ENCODE measurements at regions not wholly inside any gene's neighbourhood (a gene's known extent, or its start where the extent isn't known, plus 50 kb on each side); places are given as distances from the start of the nearest gene placed in this dataset.

DNA sequence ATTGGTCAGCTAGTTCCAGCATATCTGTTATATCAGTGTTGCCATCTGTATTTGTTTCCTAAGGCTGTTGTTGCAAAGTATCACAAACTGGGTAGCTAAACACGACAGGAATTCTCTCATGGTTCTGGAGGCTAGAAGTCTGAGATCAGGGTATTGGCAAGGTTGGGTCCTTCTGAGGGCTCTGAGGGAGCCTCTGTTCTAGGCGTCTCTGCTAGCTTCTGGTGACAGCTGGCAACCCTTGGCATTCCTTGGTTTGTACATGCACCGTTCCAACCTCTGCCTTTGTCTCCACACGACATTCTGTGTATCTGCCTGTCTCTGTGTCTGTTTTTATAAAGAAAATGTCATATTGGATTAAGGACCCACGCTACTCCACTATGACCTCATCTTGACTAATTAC, 219.9 kb upstream of the NLRP1 start:
- TF ChIP-seq, protein P1, sequence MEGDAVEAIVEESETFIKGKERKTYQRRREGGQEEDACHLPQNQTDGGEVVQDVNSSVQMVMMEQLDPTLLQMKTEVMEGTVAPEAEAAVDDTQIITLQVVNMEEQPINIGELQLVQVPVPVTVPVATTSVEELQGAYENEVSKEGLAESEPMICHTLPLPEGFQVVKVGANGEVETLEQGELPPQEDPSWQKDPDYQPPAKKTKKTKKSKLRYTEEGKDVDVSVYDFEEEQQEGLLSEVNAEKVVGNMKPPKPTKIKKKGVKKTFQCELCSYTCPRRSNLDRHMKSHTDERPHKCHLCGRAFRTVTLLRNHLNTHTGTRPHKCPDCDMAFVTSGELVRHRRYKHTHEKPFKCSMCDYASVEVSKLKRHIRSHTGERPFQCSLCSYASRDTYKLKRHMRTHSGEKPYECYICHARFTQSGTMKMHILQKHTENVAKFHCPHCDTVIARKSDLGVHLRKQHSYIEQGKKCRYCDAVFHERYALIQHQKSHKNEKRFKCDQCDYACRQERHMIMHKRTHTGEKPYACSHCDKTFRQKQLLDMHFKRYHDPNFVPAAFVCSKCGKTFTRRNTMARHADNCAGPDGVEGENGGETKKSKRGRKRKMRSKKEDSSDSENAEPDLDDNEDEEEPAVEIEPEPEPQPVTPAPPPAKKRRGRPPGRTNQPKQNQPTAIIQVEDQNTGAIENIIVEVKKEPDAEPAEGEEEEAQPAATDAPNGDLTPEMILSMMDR (IDR thresholded peaks at IDR 0.05; ENCODE audit: low read depth, low read length): no peak

DNA sequence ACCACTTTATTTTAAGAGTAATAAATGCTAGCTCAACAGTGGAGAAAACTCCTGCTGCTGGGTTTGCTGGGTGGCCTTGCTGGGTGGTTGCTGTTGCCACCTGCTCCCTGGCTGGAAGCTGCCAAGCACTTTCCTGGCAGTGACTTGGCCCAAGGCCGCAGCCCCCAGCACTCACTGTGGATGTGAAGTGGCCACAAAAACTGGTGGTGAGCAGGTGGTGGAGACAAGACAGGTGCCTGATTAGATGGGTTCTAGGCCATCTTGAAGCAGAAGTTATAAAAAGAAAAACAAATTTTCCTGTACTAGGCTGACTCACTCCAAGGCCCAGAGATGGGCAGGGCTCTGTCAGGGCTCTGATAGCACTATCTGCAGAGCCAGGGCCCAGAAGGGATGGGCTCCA, 224.7 kb upstream of the NLRP1 start:
- no peak overlapping the region for H3K4me3 ChIP-seq (ENCODE audit: low read depth, low read length)
- TF ChIP-seq, protein P1 (IDR thresholded peaks at IDR 0.05; ENCODE audit: low read depth, low read length): no peak

More for the DNA sequence above, 219.9 kb upstream of the NLRP1 start:
- no peak overlapping the region for H3K4me3 ChIP-seq (ENCODE audit: low read depth, low read length)

DNA sequence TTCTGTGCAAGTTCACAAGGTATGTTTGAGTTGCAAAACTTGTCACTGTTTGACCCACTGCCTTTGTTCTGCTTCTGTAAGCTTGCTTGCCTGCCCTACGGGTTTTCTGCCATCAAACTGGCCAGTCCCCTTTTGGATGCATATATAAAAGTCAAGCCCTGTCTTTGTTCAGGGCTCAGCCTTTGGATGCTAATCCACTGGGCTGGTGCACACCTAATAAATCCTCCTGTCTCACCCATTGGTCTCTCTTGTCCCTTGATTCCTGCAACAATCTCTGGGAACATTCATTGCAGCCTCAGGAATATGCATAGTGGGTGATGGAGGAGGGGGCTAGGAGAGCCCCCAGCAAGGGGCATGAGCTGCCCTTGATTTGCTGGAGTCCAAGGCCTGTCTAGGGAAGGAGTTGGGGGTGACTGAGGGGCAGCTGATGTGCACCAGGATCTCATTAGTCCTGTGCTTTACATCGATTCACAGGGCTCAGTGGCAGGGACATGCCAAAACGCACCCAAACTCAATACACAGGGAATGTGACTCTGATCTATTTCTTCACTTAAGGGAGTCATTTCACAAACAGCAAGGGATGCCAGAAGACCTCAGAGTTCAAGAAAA, 225.4 kb upstream of the NLRP1 start:
- H3K4me3 ChIP-seq (ENCODE audit: low read depth, low read length): no peak overlapping the region
- TF ChIP-seq, protein P1 (IDR thresholded peaks at IDR 0.05; ENCODE audit: low read depth, low read length): no peak

DNA sequence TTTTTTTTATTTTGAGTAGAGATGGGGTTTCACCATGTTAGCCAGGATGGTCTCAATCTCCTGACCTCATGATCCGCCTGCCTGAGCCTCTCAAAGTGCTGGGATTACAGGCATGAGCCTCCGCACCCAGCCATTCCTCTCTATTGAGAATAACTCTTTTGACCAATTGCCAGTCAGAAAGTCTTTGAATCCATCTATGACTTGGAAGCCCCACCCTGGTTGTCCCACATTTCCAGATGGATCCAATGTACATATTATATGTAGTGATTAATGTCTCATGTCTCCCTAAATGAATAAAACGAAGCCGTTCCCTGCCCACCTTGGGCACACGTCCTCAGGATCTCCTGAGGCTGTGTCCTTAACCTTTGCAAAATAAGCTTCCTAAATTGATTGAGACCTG, 228.3 kb upstream of the NLRP1 start:
- no peak overlapping the region for H3K4me3 ChIP-seq (ENCODE audit: low read depth, low read length)
- TF ChIP-seq, protein P1 (IDR thresholded peaks at IDR 0.05; ENCODE audit: low read depth, low read length): no peak

DNA sequence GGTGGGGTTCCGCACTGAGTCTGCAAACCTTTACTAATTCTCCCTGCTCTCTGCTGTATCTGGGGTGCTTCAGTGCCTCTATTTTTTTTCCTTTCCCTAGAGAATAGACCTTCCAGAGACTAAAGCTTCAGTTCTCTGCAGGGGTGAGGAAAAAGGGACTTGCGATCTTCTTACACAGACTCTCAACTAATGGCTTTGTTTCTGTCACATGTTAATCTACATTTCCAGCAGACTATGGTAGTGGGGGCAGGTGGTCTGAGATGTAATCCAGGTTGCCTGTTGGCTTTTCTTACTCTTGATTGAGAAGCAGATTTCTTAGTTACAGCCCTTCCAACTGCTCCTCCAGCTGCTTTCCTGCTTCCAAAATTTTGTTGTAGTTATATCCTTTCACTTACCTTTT, 229.0 kb upstream of the NLRP1 start:
- TF ChIP-seq, protein P1 (IDR thresholded peaks at IDR 0.05; ENCODE audit: low read depth, low read length): no peak

DNA sequence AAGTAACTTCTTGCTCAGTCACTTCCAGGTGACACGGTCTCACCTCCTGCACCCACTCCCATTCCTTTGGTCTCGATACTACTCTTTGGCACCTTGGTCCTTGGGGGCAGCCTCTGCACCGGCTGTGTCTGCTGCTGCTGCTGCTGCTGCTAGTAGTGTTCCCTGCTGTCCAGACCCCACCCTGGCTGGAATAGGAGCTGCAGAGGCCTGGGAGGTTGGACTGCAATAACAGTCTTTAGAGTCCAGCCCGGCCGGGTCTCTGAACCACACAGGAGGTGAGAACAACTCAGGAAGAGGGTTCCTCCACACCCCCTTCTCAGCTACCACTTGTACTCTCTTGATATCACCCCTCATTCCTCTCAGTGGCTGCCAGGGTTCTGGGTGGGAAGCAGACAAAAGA, 231.1 kb upstream of the NLRP1 start:
- no peak overlapping the region for H3K4me3 ChIP-seq (ENCODE audit: low read depth, low read length)
- TF ChIP-seq, protein P1 (IDR thresholded peaks at IDR 0.05; ENCODE audit: low read depth, low read length): no peak

More for the DNA sequence above, 229.0 kb upstream of the NLRP1 start:
- H3K4me3 ChIP-seq (ENCODE audit: low read depth, low read length): no peak overlapping the region

DNA sequence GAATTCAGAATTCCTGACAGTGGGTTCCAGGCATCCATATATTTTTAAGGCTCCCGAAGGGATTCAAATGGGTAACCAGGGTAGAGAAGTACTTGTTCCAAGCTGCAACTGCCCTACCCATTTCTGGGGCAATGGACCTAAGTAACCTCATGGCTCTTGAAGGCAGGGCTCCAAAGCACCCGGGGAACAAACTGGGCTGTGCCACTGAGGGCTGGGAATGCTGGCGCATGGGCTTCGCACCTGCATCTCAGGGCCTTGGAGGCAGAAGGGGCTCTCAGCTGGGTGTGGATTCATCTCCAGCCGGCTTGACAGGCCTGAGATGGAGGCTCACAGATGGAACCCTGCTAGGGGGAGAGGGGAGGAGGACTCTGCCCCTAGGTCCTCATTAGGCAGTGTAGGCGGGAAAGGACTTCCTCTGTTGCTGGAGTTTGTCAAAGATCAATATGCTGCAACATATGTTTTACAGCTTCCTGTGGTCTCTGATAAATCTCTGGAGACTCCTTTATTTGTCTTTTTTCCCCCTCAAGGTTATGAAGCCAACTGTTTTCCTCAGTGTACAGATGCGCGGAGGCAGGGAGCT, 232.3 kb upstream of the NLRP1 start:
- no peak overlapping the region for H3K4me3 ChIP-seq (ENCODE audit: low read depth, low read length)
- TF ChIP-seq, protein P1 (IDR thresholded peaks at IDR 0.05; ENCODE audit: low read depth, low read length): no peak

Data from WI38 (cell line).